Ramos (cell line): ENCODE measurements at regions not wholly inside any gene's neighbourhood (a gene's known extent, or its start where the extent isn't known, plus 50 kb on each side); places are given as distances from the start of the nearest gene placed in this dataset.

Experiments
- in situ Hi-C: fragments of 300-500 bp; cut with MboI; formaldehyde crosslinking; loops from one replicate; pipeline ENCODE4 v1.14.3; 2022; ENCODE audit warnings: low sequenced_read_pairs; ENCODE audit not compliant: unreplicated experiment

GRCh38 chr10:4733843-4734224 is 92.2 kb upstream of the AKR1E2 start:
- in situ Hi-C loops, result no loop called here

- in situ Hi-C loops, result no loop called here
These were observed 92.7 kb upstream of the AKR1E2 start for GRCh38 chr10:4733150-4733842.

GRCh38 chr10:4730998-4731397 is 95.0 kb upstream of the AKR1E2 start:
- in situ Hi-C loops, result no loop called here

GRCh38 chr10:4725917-4726606 is 99.9 kb upstream of the AKR1E2 start:
- in situ Hi-C loops, result no loop called here

GRCh38 chr10:4723860-4724259 is 102.1 kb upstream of the AKR1E2 start:
- in situ Hi-C loops, result no loop called here

- in situ Hi-C loops, result no loop called here
These were observed 103.8 kb upstream of the AKR1E2 start for GRCh38 chr10:4721999-4722753.

GRCh38 chr10:4720463-4720862 is 105.5 kb upstream of the AKR1E2 start:
- in situ Hi-C loops, result no loop called here

- in situ Hi-C loops, result no loop called here
These were observed 106.3 kb upstream of the AKR1E2 start for GRCh38 chr10:4719671-4720070.

GRCh38 chr10:4719036-4719435 is 107.0 kb upstream of the AKR1E2 start:
- in situ Hi-C loops, result no loop called here

GRCh38 chr10:4718544-4718943 is 107.5 kb upstream of the AKR1E2 start:
- in situ Hi-C loops, result no loop called here

- in situ Hi-C loops, result no loop called here
These were observed 108.3 kb upstream of the AKR1E2 start for GRCh38 chr10:4717670-4718069.

GRCh38 chr10:4710858-4711257 is 115.1 kb upstream of the AKR1E2 start:
- in situ Hi-C loops, result no loop called here

GRCh38 chr10:4708123-4708759 is 117.8 kb upstream of the AKR1E2 start:
- in situ Hi-C loops, result no loop called here

- in situ Hi-C loops, result no loop called here
These were observed 118.8 kb upstream of the AKR1E2 start for GRCh38 chr10:4707221-4707620.

- in situ Hi-C loops, result no loop called here
These were observed 121.9 kb upstream of the AKR1E2 start for GRCh38 chr10:4704034-4704545.

GRCh38 chr10:4701016-4701415 is 125.0 kb upstream of the AKR1E2 start:
- in situ Hi-C loops, result no loop called here

- in situ Hi-C loops, result no loop called here
These were observed 125.9 kb upstream of the AKR1E2 start for GRCh38 chr10:4699950-4700730.

- in situ Hi-C loops, result no loop called here
These were observed 127.9 kb upstream of the AKR1E2 start for GRCh38 chr10:4698075-4698474.

- in situ Hi-C loops, result no loop called here
These were observed 129.8 kb upstream of the AKR1E2 start for GRCh38 chr10:4696186-4696585.

GRCh38 chr10:4693967-4694366 is 132.0 kb upstream of the AKR1E2 start:
- in situ Hi-C loops, result no loop called here
